Right atrium auricular region (tissue), 2 donors: ENCODE measurements at regions not wholly inside any gene's neighbourhood (a gene's known extent, or its start where the extent isn't known, plus 50 kb on each side); places are given as distances from the start of the nearest gene placed in this dataset.
"Not testable (repeated sequence)": the region's sequence is repeated elsewhere in the genome, so short reads cannot be mapped to it uniquely, and the experiment has no call there.

Experiments
- DNase-seq: peaks from one replicate; pipeline ENCODE4 v3.0.0-alpha.2; 2019; ENCODE audit warnings: low spot score
- H3K27ac ChIP-seq, 2 donors: fragments of 200-600 bp; sonication (generic); 1 replicate in 1 of 2; 2 replicates in 1 of 2; pipeline ENCODE4 v1.5.1; 2016 to 2019
- H3K27me3 ChIP-seq, 2 donors: fragments of 200-600 bp; sonication (generic); one replicate each; pipeline versions ENCODE4 v1.5.1 to v1.6.0; 2017 to 2019
- H3K36me3 ChIP-seq: fragments of 200-600 bp; sonication (generic); one replicate; pipeline ENCODE4 v1.5.1; 2016
- H3K4me1 ChIP-seq, 2 donors: fragments of 200-600 bp; sonication (generic); one replicate each; pipeline versions ENCODE4 v1.5.1 to v1.6.0; 2017 to 2019
- H3K4me3 ChIP-seq, 2 donors: fragments of 200-600 bp; sonication (generic); 1 replicate in 1 of 2; 2 replicates in 1 of 2; pipeline ENCODE4 v1.5.1; 2017 to 2019; ENCODE audit warnings: mild to moderate bottlenecking in 1 of 2, moderate library complexity in 1 of 2
- H3K9me3 ChIP-seq, 2 donors: fragments of 200-600 bp; sonication (generic); one replicate each; pipeline ENCODE4 v1.5.1; 2019
- TF ChIP-seq, protein P1 (sequence below), 2 donors: fragments of 200-600 bp; sonication (generic); IDR thresholded peaks; one replicate each; pipeline ENCODE4 v1.5.1; 2019; ENCODE audit warnings: antibody characterized with exemption in 2 of 2

DNA sequence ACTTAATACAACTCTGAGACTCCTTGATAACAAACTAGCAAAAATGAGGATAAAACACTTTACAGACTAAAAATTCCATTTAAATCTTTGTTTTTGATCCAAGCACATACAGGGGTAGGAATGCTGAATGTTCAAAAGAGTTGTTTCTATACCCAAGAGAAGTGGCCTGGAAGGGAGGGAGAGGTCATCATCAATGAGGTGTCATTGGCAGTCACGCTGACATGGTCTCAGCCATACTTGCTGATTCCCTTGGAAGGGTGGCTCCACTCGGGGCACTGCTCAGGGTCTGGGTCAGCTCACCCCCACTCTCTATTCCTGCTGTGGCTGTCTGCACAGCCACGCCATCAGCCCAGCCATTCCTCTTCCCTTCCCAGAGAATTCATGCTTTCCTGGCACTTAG lies 105.2 kb upstream of the PELI1 start:
- Histone ChIP-seq H3K4me1 (peaks cover 0 to under 1% of the 10 kb centered on the region in 2 donors), H3K36me3 (no peaks in the 10 kb centered on the region), H3K4me3 (no peak overlapping the region), H3K27me3 (no peaks in the 10 kb centered on the region), H3K9me3 (no peaks in the 10 kb centered on the region), H3K27ac (no peak overlapping the region)
- no peak for DNase-seq
- TF ChIP-seq, protein P1, sequence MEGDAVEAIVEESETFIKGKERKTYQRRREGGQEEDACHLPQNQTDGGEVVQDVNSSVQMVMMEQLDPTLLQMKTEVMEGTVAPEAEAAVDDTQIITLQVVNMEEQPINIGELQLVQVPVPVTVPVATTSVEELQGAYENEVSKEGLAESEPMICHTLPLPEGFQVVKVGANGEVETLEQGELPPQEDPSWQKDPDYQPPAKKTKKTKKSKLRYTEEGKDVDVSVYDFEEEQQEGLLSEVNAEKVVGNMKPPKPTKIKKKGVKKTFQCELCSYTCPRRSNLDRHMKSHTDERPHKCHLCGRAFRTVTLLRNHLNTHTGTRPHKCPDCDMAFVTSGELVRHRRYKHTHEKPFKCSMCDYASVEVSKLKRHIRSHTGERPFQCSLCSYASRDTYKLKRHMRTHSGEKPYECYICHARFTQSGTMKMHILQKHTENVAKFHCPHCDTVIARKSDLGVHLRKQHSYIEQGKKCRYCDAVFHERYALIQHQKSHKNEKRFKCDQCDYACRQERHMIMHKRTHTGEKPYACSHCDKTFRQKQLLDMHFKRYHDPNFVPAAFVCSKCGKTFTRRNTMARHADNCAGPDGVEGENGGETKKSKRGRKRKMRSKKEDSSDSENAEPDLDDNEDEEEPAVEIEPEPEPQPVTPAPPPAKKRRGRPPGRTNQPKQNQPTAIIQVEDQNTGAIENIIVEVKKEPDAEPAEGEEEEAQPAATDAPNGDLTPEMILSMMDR (IDR thresholded peaks at IDR 0.05) = no peak

- H3K4me3 ChIP-seq = no peak overlapping the region
- no peaks in the 10 kb centered on the region for H3K27me3 ChIP-seq
- H3K27ac ChIP-seq = no peak overlapping the region
- DNase-seq = no peak
- TF ChIP-seq, protein P1 (IDR thresholded peaks at IDR 0.05) = no peak
- no peaks in the 10 kb centered on the region for H3K36me3 ChIP-seq
- H3K4me1 ChIP-seq = no peaks in the 10 kb centered on the region
- no peaks in the 10 kb centered on the region for H3K9me3 ChIP-seq
Measured at GRCh38 chr2:64250063-64250462, 105.8 kb upstream of the PELI1 start.

DNA sequence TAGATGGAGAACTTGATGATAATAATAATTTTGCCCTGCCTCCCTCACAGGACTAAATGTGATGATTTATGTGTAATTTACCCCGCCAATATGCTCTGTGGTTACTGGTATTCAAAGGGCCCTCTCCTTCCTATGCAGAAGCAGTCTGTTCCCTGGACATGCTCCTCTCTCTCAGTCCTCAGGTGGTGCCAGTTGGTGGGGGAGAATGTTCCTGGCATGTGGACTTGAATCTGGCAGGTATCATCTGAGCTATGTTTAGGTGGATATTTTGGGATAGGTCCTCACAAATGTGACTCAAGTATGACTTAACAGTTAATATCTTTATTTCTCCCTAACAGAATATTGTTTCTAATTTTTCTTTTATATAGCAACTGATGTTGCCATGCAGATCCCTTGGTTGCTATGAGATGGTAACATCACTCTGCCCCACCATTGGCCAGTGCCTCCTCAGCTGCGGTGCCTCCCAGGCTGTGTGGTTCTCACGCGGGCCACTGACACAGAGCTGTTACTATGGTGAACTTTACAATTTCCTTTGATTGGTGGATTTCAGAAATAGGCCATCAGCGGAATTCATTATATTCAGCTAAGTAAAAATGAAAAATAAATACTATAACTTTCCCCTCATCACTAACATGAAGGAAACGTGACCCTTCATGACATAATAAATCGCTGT lies 106.7 kb upstream of the PELI1 start:
- no peaks in the 10 kb centered on the region for H3K36me3 ChIP-seq
- no peaks in the 10 kb centered on the region for H3K9me3 ChIP-seq
- no peaks in the 10 kb centered on the region for H3K27me3 ChIP-seq
- TF ChIP-seq, protein P1 (IDR thresholded peaks at IDR 0.05) = no peak
- no peak overlapping the region for H3K4me3 ChIP-seq
- H3K27ac ChIP-seq = no peak overlapping the region
- H3K4me1 ChIP-seq = no peaks in the 10 kb centered on the region
- DNase-seq = no peak

DNA sequence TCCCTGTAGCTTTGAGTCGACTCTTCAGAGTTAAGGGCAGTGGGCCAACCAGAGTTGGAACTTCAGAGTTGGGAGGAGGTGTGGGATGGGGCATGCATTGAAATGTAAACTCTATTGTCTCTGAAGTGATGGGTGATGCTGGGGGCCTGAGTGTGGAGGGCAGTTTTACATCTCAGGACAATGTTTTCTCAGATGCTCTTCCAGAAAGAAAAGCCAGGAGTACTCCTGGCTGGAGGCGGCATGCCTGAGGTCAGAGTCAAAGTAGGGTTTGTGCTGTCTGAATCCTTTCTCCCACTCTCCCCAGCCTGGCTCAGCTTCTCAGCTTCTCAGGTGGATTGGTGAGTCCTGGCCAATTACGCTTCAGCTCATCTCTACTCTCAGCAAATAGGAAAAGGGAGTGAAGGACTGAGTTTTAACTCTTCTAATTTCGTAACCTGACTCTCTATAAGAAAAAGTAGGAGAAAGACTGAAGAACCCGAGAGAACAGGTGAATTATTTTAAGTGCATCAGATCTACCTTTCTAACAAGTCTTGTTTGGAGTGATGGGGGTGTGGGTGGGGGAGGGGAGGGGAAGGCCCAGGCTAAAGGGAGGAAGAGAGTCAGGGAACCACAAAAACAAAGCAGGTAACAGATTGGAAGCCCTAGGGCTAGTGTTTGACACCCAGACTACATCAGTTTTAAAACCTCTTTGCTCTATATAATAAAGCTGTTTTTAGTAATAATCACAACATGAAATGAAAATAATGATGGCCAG lies 107.5 kb upstream of the PELI1 start:
- TF ChIP-seq, protein P1 (IDR thresholded peaks at IDR 0.05) = no peak
- Histone ChIP-seq H3K36me3 (no peaks in the 10 kb centered on the region), H3K4me3 (no peak overlapping the region), H3K9me3 (no peaks in the 10 kb centered on the region), H3K4me1 (no peaks in the 10 kb centered on the region), H3K27me3 (no peaks in the 10 kb centered on the region), H3K27ac (no peak overlapping the region)
- no peak for DNase-seq

GRCh38 chr2:64252251-64252978 lies 108.2 kb upstream of the PELI1 start:
- not testable (repeated sequence) for DNase-seq, H3K36me3 ChIP-seq, H3K4me3 ChIP-seq, H3K27ac ChIP-seq, H3K9me3 ChIP-seq, H3K27me3 ChIP-seq, H3K4me1 ChIP-seq

- H3K4me3 ChIP-seq, H3K27ac ChIP-seq, H3K9me3 ChIP-seq, H3K36me3 ChIP-seq, H3K27me3 ChIP-seq, DNase-seq, H3K4me1 ChIP-seq: not testable (repeated sequence)
Measured at GRCh38 chr2:64253421-64253820, 109.2 kb upstream of the PELI1 start.
